ENCODE measurements at regions not wholly inside any gene's neighbourhood (a gene's known extent, or its start where the extent isn't known, plus 50 kb on each side); places are given as distances from the start of the nearest gene placed in this dataset.

GRCh38 chr2:187093771-187094412 lies 244.9 kb upstream of the ZSWIM2 start (continued):
- TF ChIP-seq, protein P1, sequence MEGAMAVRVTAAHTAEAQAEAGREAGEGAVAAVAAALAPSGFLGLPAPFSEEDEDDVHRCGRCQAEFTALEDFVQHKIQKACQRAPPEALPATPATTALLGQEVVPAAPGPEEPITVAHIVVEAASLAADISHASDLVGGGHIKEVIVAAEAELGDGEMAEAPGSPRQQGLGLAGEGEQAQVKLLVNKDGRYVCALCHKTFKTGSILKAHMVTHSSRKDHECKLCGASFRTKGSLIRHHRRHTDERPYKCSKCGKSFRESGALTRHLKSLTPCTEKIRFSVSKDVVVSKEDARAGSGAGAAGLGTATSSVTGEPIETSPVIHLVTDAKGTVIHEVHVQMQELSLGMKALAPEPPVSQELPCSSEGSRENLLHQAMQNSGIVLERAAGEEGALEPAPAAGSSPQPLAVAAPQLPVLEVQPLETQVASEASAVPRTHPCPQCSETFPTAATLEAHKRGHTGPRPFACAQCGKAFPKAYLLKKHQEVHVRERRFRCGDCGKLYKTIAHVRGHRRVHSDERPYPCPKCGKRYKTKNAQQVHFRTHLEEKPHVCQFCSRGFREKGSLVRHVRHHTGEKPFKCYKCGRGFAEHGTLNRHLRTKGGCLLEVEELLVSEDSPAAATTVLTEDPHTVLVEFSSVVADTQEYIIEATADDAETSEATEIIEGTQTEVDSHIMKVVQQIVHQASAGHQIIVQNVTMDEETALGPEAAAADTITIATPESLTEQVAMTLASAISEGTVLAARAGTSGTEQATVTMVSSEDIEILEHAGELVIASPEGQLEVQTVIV (CRISPR knock-in tag; IDR thresholded peaks at IDR 0.05; ENCODE audit: borderline replicate concordance): no peak
- no peak for TF ChIP-seq RHOXF2B (CRISPR knock-in tag; conservative IDR thresholded peaks at IDR 0.05)

DNA sequence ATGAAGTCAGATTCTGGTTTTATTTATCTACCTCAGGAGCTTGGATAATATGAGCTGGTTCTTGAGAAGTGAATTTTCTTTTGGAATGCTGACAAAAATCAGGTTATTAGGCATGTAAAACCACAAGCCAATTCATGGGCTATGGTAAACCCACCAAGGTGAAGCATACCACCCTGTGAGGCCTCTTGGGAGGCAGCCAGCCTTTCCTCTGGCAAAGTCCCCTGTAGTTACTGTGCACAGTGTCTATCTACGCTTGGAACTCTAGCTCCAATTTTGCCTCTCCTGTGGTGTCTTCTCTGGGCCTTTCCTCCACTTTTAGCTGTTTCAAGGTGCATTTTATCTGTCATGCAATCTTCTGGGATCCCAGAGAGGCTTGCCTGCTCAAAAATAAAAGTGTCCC lies 242.7 kb upstream of the ZSWIM2 start:
- no peaks in the 10 kb centered on the region for H3K9me3 ChIP-seq (replicated peaks; ENCODE audit: control insufficient read depth, insufficient read depth, low read depth, low read length)
- ATAC-seq: no peak; the same call in 2 of the 3 replicates
- no peak overlapping the region for H3K4me3 ChIP-seq
- intact Hi-C loops (cut with micrococcal nuclease): no loop called here
- in situ Hi-C loops (cut with MboI): no loop called here
- H2AFZ ChIP-seq (ENCODE audit: low read depth, low read length): no peak overlapping the region
- no peak for DNase-seq (ENCODE audit: extremely low read depth in 1 of 4, low spot score in 3 of 4)
- CTCF ChIA-PET (ENCODE audit: low intra/inter-chr PET ratio): no interaction called here
- POLR2A ChIA-PET: no interaction called here
- H4K20me1 ChIP-seq (replicated peaks; ENCODE audit: control insufficient read depth, insufficient read depth, low read length): no peaks in the 10 kb centered on the region
- no peak overlapping the region for H3K27ac ChIP-seq (ENCODE audit: extremely low read depth, low read depth, low read length)
- H3K4me2 ChIP-seq (ENCODE audit: insufficient read depth, low read length): no peak overlapping the region
- no peaks in the 10 kb centered on the region for H3K27me3 ChIP-seq (ENCODE audit: control insufficient read depth in 2 of 2, insufficient read depth in 2 of 2, low read length in 2 of 2)
- no peak for FAIRE-seq
- WGBS (ENCODE audit: insufficient coverage, low coverage, missing lambda C conversion rate): 33% methylated on average over 1 of the region's 1 CpG
- H3K79me2 ChIP-seq (ENCODE audit: control insufficient read depth, insufficient read depth, low read length): no peaks in the 10 kb centered on the region
- H3K36me3 ChIP-seq (ENCODE audit: control insufficient read depth, insufficient read depth, low read length): no peaks in the 10 kb centered on the region
- no TSS peak for BruUV-seq (replicated peaks)
- no peaks in the 10 kb centered on the region for H3K9me1 ChIP-seq (ENCODE audit: control insufficient read depth, insufficient read depth, low read length)
- no peak overlapping the region for H3K9ac ChIP-seq (ENCODE audit: insufficient read depth in 1 of 2, low read depth in 2 of 2, low read length in 2 of 2)
- no peaks in the 10 kb centered on the region for H3K4me1 ChIP-seq (replicated peaks in 1 of 2; ENCODE audit: control insufficient read depth in 2 of 2, insufficient read depth in 2 of 2, low read length in 2 of 2)
- TF ChIP-seq KLF6 (CRISPR knock-in tag; IDR thresholded peaks at IDR 0.05; ENCODE audit: borderline replicate concordance) (no peak), CHD2 (IDR thresholded peaks at IDR 0.05; ENCODE audit: low read depth, low read length) (no peak)
- TF ChIP-seq, protein P2, sequence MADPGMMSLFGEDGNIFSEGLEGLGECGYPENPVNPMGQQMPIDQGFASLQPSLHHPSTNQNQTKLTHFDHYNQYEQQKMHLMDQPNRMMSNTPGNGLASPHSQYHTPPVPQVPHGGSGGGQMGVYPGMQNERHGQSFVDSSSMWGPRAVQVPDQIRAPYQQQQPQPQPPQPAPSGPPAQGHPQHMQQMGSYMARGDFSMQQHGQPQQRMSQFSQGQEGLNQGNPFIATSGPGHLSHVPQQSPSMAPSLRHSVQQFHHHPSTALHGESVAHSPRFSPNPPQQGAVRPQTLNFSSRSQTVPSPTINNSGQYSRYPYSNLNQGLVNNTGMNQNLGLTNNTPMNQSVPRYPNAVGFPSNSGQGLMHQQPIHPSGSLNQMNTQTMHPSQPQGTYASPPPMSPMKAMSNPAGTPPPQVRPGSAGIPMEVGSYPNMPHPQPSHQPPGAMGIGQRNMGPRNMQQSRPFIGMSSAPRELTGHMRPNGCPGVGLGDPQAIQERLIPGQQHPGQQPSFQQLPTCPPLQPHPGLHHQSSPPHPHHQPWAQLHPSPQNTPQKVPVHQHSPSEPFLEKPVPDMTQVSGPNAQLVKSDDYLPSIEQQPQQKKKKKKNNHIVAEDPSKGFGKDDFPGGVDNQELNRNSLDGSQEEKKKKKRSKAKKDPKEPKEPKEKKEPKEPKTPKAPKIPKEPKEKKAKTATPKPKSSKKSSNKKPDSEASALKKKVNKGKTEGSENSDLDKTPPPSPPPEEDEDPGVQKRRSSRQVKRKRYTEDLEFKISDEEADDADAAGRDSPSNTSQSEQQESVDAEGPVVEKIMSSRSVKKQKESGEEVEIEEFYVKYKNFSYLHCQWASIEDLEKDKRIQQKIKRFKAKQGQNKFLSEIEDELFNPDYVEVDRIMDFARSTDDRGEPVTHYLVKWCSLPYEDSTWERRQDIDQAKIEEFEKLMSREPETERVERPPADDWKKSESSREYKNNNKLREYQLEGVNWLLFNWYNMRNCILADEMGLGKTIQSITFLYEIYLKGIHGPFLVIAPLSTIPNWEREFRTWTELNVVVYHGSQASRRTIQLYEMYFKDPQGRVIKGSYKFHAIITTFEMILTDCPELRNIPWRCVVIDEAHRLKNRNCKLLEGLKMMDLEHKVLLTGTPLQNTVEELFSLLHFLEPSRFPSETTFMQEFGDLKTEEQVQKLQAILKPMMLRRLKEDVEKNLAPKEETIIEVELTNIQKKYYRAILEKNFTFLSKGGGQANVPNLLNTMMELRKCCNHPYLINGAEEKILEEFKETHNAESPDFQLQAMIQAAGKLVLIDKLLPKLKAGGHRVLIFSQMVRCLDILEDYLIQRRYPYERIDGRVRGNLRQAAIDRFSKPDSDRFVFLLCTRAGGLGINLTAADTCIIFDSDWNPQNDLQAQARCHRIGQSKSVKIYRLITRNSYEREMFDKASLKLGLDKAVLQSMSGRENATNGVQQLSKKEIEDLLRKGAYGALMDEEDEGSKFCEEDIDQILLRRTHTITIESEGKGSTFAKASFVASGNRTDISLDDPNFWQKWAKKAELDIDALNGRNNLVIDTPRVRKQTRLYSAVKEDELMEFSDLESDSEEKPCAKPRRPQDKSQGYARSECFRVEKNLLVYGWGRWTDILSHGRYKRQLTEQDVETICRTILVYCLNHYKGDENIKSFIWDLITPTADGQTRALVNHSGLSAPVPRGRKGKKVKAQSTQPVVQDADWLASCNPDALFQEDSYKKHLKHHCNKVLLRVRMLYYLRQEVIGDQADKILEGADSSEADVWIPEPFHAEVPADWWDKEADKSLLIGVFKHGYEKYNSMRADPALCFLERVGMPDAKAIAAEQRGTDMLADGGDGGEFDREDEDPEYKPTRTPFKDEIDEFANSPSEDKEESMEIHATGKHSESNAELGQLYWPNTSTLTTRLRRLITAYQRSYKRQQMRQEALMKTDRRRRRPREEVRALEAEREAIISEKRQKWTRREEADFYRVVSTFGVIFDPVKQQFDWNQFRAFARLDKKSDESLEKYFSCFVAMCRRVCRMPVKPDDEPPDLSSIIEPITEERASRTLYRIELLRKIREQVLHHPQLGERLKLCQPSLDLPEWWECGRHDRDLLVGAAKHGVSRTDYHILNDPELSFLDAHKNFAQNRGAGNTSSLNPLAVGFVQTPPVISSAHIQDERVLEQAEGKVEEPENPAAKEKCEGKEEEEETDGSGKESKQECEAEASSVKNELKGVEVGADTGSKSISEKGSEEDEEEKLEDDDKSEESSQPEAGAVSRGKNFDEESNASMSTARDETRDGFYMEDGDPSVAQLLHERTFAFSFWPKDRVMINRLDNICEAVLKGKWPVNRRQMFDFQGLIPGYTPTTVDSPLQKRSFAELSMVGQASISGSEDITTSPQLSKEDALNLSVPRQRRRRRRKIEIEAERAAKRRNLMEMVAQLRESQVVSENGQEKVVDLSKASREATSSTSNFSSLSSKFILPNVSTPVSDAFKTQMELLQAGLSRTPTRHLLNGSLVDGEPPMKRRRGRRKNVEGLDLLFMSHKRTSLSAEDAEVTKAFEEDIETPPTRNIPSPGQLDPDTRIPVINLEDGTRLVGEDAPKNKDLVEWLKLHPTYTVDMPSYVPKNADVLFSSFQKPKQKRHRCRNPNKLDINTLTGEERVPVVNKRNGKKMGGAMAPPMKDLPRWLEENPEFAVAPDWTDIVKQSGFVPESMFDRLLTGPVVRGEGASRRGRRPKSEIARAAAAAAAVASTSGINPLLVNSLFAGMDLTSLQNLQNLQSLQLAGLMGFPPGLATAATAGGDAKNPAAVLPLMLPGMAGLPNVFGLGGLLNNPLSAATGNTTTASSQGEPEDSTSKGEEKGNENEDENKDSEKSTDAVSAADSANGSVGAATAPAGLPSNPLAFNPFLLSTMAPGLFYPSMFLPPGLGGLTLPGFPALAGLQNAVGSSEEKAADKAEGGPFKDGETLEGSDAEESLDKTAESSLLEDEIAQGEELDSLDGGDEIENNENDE (IDR thresholded peaks at IDR 0.05; ENCODE audit: low read depth, low read length): no peak

Data from K562 (cell line).